ENCODE measurements at regions not wholly inside any gene's neighbourhood (a gene's known extent, or its start where the extent isn't known, plus 50 kb on each side); places are given as distances from the start of the nearest gene placed in this dataset.

DNA sequence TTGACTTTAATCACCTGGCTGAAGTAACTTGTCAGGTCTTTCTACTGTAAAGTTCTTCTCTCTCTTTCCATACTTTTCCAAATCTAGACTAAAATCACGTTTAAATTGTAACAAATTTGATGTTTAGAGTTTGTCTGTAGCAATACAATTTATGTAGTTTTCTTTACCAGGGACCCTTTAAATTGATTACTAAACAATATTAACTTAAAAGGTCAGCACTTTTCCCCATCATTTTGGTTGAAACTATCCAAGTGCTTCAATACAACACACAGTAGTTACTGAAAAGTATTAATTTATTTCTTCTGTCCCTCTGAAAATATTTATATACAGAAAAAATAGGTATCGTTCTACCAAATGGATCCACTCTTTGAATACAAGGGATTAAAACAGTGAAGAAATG lies 350.8 kb downstream of the SLC16A7 start:
- no peak for DNase-seq
- intact Hi-C loops (cut with DNase I) = no loop called here
- TF ChIP-seq, protein P1, sequence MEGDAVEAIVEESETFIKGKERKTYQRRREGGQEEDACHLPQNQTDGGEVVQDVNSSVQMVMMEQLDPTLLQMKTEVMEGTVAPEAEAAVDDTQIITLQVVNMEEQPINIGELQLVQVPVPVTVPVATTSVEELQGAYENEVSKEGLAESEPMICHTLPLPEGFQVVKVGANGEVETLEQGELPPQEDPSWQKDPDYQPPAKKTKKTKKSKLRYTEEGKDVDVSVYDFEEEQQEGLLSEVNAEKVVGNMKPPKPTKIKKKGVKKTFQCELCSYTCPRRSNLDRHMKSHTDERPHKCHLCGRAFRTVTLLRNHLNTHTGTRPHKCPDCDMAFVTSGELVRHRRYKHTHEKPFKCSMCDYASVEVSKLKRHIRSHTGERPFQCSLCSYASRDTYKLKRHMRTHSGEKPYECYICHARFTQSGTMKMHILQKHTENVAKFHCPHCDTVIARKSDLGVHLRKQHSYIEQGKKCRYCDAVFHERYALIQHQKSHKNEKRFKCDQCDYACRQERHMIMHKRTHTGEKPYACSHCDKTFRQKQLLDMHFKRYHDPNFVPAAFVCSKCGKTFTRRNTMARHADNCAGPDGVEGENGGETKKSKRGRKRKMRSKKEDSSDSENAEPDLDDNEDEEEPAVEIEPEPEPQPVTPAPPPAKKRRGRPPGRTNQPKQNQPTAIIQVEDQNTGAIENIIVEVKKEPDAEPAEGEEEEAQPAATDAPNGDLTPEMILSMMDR (IDR thresholded peaks at IDR 0.05) = no peak
- Histone ChIP-seq H3K4me3 (no peak overlapping the region), H3K4me1 (no peaks in the 10 kb centered on the region), H3K27me3 (no peaks in the 10 kb centered on the region), H3K36me3 (no peaks in the 10 kb centered on the region), H3K9ac (ENCODE audit: low read depth in 2 of 2, low read length in 2 of 2) (no peak overlapping the region), H3K27ac (no peak overlapping the region), H3K9me3 (no peaks in the 10 kb centered on the region)

DNA sequence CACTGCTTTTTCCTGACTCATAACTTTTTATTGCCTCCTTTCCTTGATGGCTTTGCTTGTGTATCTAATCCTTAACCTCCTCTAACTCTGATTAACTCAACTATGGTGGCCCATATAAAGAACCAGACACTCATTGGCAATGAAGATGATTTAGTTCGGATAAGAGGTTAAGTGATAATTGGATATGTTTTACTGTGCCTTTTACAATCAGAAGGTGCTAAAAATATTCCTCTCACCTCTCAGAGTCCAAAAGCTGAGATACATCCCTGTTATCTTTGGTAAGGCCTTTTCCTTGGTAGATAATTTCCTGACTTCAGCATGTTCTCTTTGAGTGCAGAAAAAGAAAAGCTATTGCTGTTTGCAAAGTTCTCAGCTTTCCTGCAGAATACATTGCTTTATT lies 367.7 kb downstream of the SLC16A7 start:
- intact Hi-C loops (cut with DNase I) = no loop called here
- H3K9ac ChIP-seq (ENCODE audit: low read depth in 2 of 2, low read length in 2 of 2) = no peak overlapping the region
- H3K4me1 ChIP-seq = no peaks in the 10 kb centered on the region
- H3K36me3 ChIP-seq = no peaks in the 10 kb centered on the region
- H3K27me3 ChIP-seq = no peaks in the 10 kb centered on the region
- DNase-seq = no peak
- no peaks in the 10 kb centered on the region for H3K9me3 ChIP-seq
- no peak overlapping the region for H3K27ac ChIP-seq
- H3K4me3 ChIP-seq = no peak overlapping the region
- TF ChIP-seq, protein P1 (IDR thresholded peaks at IDR 0.05) = no peak

DNA sequence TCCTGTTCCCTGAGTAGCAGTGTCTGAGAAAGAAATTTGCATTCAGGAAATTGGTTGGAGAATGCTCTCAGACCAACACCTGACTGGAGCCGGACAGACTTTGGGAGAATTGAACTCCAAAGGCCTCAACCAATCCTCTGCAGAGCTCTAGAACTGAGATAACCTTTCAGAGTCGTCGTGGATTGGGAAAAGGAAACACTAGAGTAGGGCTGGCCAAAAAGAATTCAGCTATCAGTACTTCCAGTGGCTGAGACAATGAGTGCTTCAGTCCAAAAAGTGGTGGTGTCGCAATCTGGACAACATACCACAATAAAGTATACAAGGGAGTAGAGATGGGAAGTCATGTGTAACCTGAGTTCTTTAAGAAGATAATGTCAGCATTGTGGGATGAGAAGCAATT lies 377.1 kb downstream of the SLC16A7 start:
- TF ChIP-seq, protein P1 (IDR thresholded peaks at IDR 0.05) = no peak
- intact Hi-C loops (cut with DNase I) = no loop called here
- Histone ChIP-seq H3K36me3 (no peaks in the 10 kb centered on the region), H3K4me1 (no peaks in the 10 kb centered on the region), H3K4me3 (no peak overlapping the region), H3K27ac (no peak overlapping the region), H3K9me3 (no peaks in the 10 kb centered on the region), H3K9ac (ENCODE audit: low read depth in 2 of 2, low read length in 2 of 2) (no peak overlapping the region), H3K27me3 (no peaks in the 10 kb centered on the region)
- DNase-seq = no peak

DNA sequence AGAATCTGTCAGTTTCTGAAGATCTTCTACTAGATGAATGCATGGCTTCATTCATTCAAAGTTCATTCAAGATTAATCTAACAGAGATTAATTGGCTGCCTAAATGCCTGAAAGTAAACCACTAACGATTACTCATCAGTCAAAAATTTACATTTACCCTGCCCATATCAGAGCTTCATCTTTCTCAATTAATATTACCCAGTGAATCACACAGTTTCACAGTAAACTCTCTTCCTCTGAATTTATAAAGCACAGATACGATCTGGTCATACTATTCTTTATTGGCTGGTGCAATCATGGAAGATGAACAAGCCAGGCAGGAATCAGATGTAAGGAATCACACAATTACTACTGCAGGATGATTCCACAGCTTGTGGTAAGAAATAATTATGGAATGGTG lies 377.7 kb downstream of the SLC16A7 start:
- Histone ChIP-seq H3K9me3 (no peaks in the 10 kb centered on the region), H3K27ac (no peak overlapping the region), H3K9ac (ENCODE audit: low read depth in 2 of 2, low read length in 2 of 2) (no peak overlapping the region), H3K27me3 (no peaks in the 10 kb centered on the region), H3K4me1 (no peaks in the 10 kb centered on the region), H3K4me3 (no peak overlapping the region), H3K36me3 (no peaks in the 10 kb centered on the region)
- TF ChIP-seq, protein P1 (IDR thresholded peaks at IDR 0.05) = no peak
- intact Hi-C loops (cut with DNase I) = no loop called here
- no peak for DNase-seq

DNA sequence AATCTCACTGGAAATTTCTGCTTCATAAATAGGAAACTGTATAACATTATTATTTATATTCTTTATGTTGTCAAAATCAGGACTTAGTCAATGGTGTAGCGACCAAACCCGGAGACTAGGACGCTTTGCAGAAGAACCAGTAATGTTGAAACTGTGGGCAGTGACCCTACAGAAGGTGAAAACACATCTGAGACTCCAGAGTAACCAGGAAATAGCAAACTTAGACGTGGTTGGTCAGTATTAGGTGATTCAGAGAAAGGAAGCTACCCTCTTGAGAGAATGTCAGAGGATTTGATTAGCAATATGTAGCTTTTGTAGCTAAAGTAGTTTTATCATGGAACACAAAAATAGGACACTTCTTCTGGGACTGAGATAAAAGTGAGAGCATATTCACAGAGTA lies 381.9 kb downstream of the SLC16A7 start:
- Histone ChIP-seq H3K4me1 (no peaks in the 10 kb centered on the region), H3K36me3 (no peaks in the 10 kb centered on the region), H3K9me3 (no peaks in the 10 kb centered on the region), H3K4me3 (no peak overlapping the region), H3K9ac (ENCODE audit: low read depth in 2 of 2, low read length in 2 of 2) (no peak overlapping the region), H3K27me3 (no peaks in the 10 kb centered on the region), H3K27ac (no peak overlapping the region)
- DNase-seq = no peak
- TF ChIP-seq, protein P1 (IDR thresholded peaks at IDR 0.05) = no peak
- intact Hi-C loops (cut with DNase I) = no loop called here

DNA sequence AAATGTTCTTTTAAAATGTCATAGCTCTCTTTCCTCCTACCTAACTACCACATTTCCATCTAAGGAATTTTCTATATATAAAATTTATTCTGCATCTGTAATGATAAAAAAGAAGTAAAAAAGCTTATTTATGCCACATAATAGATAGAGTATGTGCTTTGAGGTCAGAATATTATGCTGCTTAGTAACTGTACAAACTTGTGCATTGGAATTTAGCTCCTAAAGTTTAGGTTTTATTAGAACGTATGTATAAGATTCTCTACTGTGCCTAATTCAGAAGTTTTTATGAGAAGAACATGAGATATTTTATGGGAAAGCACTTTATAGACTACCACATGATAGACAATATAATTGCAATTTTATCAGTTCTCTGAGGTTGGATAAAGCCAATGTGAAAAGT lies 384.6 kb downstream of the SLC16A7 start:
- H3K36me3 ChIP-seq = no peaks in the 10 kb centered on the region
- no peaks in the 10 kb centered on the region for H3K27me3 ChIP-seq
- H3K9me3 ChIP-seq = no peaks in the 10 kb centered on the region
- H3K9ac ChIP-seq (ENCODE audit: low read depth in 2 of 2, low read length in 2 of 2) = no peak overlapping the region
- H3K4me1 ChIP-seq = no peaks in the 10 kb centered on the region
- TF ChIP-seq, protein P1 (IDR thresholded peaks at IDR 0.05) = no peak
- intact Hi-C loops (cut with DNase I) = no loop called here
- no peak overlapping the region for H3K4me3 ChIP-seq
- DNase-seq = no peak
- H3K27ac ChIP-seq = no peak overlapping the region

Data from colonic mucosa (tissue), 4 donors.